Activated CD8-positive, alpha-beta T cell treated with anti-CD3 and anti-CD28 coated beads for 36 hours (primary cell): ENCODE measurements at regions not wholly inside any gene's neighbourhood (a gene's known extent, or its start where the extent isn't known, plus 50 kb on each side); places are given as distances from the start of the nearest gene placed in this dataset.

Experiments used
- ATAC-seq: fragments of 200-7000 bp; cut with Tn5 transposase; one replicate; pipeline ENCODE4 v1.10.0; 2021; ENCODE audit warnings: mild to moderate bottlenecking, moderate library complexity
- CTCF ChIA-PET: fragments of 350-600 bp; sonication (Branson Sonifier 250); formaldehyde crosslinking; loops from one replicate; lab custom pipeline; 2021; ENCODE audit warnings: antibody characterized with exemption; lab: Charles Lee
- POLR2A ChIA-PET: fragments of 350-600 bp; sonication (Branson Sonifier 250); formaldehyde crosslinking; loops from one replicate; lab custom pipeline; 2021; ENCODE audit warnings: antibody characterized with exemption; lab: Charles Lee
- DNase-seq: peaks from one replicate; pipeline ENCODE4 v3.0.0-alpha.2; 2020
- H3K27ac Mint-ChIP-seq: one replicate; pipeline ENCODE4 v1.8.0; 2021; ENCODE audit warnings: mild to moderate bottlenecking, mixed read lengths
- H3K27me3 Mint-ChIP-seq: one replicate; pipeline ENCODE4 v1.8.0; 2021; ENCODE audit warnings: mixed read lengths
- H3K36me3 Mint-ChIP-seq: one replicate; pipeline ENCODE4 v1.8.0; 2021; ENCODE audit warnings: low read depth, mixed read lengths
- H3K4me1 Mint-ChIP-seq: one replicate; pipeline ENCODE4 v1.8.0; 2021; ENCODE audit warnings: low read depth, mixed read lengths
- H3K4me3 Mint-ChIP-seq: one replicate; pipeline ENCODE4 v1.8.0; 2021; ENCODE audit warnings: mild to moderate bottlenecking, moderate library complexity, mixed read lengths
- H3K9me3 Mint-ChIP-seq: one replicate; pipeline ENCODE4 v1.8.0; 2021; ENCODE audit warnings: mixed read lengths
- intact Hi-C: fragments of 100-400 bp; cut with micrococcal nuclease; formaldehyde crosslinking; loops from one replicate; pipeline ENCODE4 v1.10.0; 2022
- TF ChIP-seq, protein P1 (sequence below): fragments of 200-600 bp; IDR thresholded peaks from one replicate; pipeline ENCODE4 v1.8.0; 2022; ENCODE audit warnings: antibody characterized with exemption, mild to moderate bottlenecking

DNA sequence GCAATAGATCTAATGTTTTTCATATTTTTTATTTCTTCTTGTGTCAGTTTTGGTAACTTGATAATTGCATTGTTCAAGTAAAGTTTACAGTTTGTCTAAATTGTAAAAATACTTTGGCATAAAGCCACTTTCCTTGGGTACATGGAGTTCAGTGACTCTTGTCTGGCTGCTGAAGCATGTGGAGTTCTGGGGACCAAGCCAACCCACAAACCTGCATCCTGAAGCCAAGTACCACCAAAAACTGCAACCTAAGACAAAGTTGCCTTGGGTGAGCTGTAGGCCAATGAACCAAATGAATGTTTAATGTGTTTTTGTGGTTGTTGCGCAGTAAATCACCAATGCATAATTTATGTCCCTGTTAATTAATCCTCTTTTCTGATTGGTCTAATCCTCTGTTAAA lies 872.6 kb downstream of the BCL11A start:
- peaks cover 2% of the 10 kb centered on the region for H3K27me3 Mint-ChIP-seq
- POLR2A ChIA-PET: no interaction called here
- CTCF ChIA-PET: no interaction called here
- no peak overlapping the region for H3K27ac Mint-ChIP-seq
- ATAC-seq: no peak
- TF ChIP-seq, protein P1, sequence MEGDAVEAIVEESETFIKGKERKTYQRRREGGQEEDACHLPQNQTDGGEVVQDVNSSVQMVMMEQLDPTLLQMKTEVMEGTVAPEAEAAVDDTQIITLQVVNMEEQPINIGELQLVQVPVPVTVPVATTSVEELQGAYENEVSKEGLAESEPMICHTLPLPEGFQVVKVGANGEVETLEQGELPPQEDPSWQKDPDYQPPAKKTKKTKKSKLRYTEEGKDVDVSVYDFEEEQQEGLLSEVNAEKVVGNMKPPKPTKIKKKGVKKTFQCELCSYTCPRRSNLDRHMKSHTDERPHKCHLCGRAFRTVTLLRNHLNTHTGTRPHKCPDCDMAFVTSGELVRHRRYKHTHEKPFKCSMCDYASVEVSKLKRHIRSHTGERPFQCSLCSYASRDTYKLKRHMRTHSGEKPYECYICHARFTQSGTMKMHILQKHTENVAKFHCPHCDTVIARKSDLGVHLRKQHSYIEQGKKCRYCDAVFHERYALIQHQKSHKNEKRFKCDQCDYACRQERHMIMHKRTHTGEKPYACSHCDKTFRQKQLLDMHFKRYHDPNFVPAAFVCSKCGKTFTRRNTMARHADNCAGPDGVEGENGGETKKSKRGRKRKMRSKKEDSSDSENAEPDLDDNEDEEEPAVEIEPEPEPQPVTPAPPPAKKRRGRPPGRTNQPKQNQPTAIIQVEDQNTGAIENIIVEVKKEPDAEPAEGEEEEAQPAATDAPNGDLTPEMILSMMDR: no peak
- no peak overlapping the region for H3K4me3 Mint-ChIP-seq
- intact Hi-C loops: no loop called here
- no peaks in the 10 kb centered on the region for H3K36me3 Mint-ChIP-seq
- no peaks in the 10 kb centered on the region for H3K9me3 Mint-ChIP-seq
- H3K4me1 Mint-ChIP-seq: no peaks in the 10 kb centered on the region
- no peak for DNase-seq

DNA sequence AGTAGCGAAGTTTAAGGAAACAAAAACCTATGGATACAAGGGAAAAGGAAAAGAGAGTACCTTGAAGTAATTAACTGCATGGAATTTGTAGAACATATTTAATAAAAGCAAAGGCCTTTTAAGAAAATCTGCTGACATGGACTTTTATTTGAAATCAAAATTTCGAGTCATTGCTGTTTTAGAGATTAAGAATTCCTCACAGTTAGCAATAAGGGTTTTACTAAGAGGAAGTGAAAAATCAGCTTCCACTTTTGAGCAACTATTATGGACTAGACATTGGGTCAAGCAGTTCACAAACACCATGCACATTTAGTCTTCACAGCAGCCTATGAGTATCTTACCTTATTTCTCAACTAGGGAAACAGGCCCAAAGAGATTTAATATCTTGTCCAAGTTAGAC lies 876.3 kb downstream of the BCL11A start:
- no peak for ATAC-seq
- CTCF ChIA-PET: no interaction called here
- intact Hi-C loops: no loop called here
- Mint-ChIP-seq H3K36me3 (no peaks in the 10 kb centered on the region), H3K4me3 (no peak overlapping the region), H3K27me3 (no peaks in the 10 kb centered on the region), H3K4me1 (no peaks in the 10 kb centered on the region), H3K27ac (no peak overlapping the region), H3K9me3 (no peaks in the 10 kb centered on the region)
- DNase-seq: no peak
- POLR2A ChIA-PET: no interaction called here
- TF ChIP-seq, protein P1: no peak

GRCh38 chr2:59674100-59674499 lies 879.4 kb downstream of the BCL11A start:
- TF ChIP-seq, protein P1: no peak
- POLR2A ChIA-PET: no interaction called here
- Mint-ChIP-seq H3K4me1 (no peaks in the 10 kb centered on the region), H3K27me3 (no peaks in the 10 kb centered on the region), H3K9me3 (no peaks in the 10 kb centered on the region), H3K4me3 (no peak overlapping the region), H3K27ac (no peak overlapping the region), H3K36me3 (no peaks in the 10 kb centered on the region)
- CTCF ChIA-PET: no interaction called here
- no peak for DNase-seq
- intact Hi-C loops: no loop called here
- no peak for ATAC-seq

- ATAC-seq: no peak
- Mint-ChIP-seq H3K27me3 (no peaks in the 10 kb centered on the region), H3K36me3 (no peaks in the 10 kb centered on the region), H3K9me3 (no peaks in the 10 kb centered on the region), H3K27ac (no peak overlapping the region), H3K4me3 (no peak overlapping the region), H3K4me1 (no peaks in the 10 kb centered on the region)
- intact Hi-C loops: no loop called here
- DNase-seq: no peak
- CTCF ChIA-PET: no interaction called here
- POLR2A ChIA-PET: interaction anchor here (0.6 kb wide), 1 partner anchor 1898 kb away, joined by 3 read pairs; no protein-coding TSS in a partner anchor
- TF ChIP-seq, protein P1: no peak
Measured at GRCh38 chr2:59665021-59665420, 888.4 kb downstream of the BCL11A start.

DNA sequence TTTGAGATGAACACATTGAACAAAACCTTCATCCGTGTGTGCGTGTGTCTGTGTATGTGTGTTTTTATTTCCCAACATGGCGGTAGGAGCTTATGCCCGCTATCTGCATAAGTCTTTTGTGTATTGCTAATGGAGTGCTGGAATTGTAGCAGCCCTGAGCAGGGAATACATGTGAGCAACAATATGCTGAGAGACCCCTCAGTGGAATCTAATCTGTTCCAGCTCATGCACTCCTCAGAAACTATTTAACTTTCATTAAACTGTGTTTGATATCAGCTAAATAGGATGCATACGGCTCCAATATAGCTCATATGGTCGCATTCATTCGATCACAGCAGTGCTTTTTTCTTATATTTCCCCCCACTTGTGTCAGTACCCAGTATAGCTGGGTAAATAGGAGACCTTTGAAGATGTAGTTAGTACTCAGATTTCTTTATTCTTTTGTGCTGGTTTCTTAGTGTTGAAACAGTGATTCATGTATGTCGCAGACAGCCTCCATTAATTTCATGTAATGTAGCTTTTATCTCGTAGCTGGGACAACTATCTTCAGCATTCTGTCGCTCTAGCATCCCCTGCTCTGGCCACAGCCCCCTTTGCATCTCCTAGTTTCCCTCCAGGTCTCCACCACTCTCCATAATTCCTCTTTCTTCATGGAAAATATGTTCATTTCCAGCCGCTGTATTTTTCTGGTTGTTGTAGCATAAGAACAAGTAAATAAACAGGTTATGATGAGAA lies 891.2 kb downstream of the BCL11A start:
- no peak overlapping the region for H3K27ac Mint-ChIP-seq
- H3K27me3 Mint-ChIP-seq: no peaks in the 10 kb centered on the region
- DNase-seq (no peak), ATAC-seq (no peak)
- H3K4me1 Mint-ChIP-seq: no peaks in the 10 kb centered on the region
- TF ChIP-seq, protein P1: no peak
- intact Hi-C loops: no loop called here
- POLR2A ChIA-PET: no interaction called here
- no peak overlapping the region for H3K4me3 Mint-ChIP-seq
- CTCF ChIA-PET: no interaction called here
- H3K9me3 Mint-ChIP-seq: no peaks in the 10 kb centered on the region
- no peaks in the 10 kb centered on the region for H3K36me3 Mint-ChIP-seq
